PFSK-1 (cell line): ENCODE measurements at regions not wholly inside any gene's neighbourhood (a gene's known extent, or its start where the extent isn't known, plus 50 kb on each side); places are given as distances from the start of the nearest gene placed in this dataset.

Experiments used
- FOXP2 ChIP-seq: optimal IDR thresholded peaks from 2 replicates; pipeline ENCODE3; 2011; ENCODE audit warnings: borderline replicate concordance, control low read depth, inconsistent platforms; ENCODE audit not compliant: insufficient read depth; ENCODE audit errors: extremely low read length, extremely low read depth
- POLR2AphosphoS5 ChIP-seq: IDR thresholded peaks from 2 replicates; pipeline ENCODE4 v1.6.1; 2012; ENCODE audit warnings: low read depth, mild to moderate bottlenecking, control low read depth, low read length, moderate library complexity
- REST ChIP-seq, 2 experiments: IDR thresholded peaks; 2 replicates each; pipeline versions ENCODE4 v1.6.1 to v1.8.0; 2011 to 2012; ENCODE audit warnings: low read depth in 2 of 2, low read length in 2 of 2, control low read depth in 1 of 2, inconsistent platforms in 1 of 2, mild to moderate bottlenecking in 1 of 2, moderate library complexity in 1 of 2; ENCODE audit not compliant: insufficient read depth in 1 of 2
- SIN3A ChIP-seq: IDR thresholded peaks from 2 replicates; pipeline ENCODE4 v1.6.1; 2012; ENCODE audit warnings: mild to moderate bottlenecking, low read length, moderate library complexity, borderline replicate concordance; ENCODE audit not compliant: insufficient read depth
- TAF1 ChIP-seq: IDR thresholded peaks from 2 replicates; pipeline ENCODE4 v1.6.1; 2012; ENCODE audit warnings: low read length, control low read depth, borderline replicate concordance; ENCODE audit not compliant: insufficient read depth

- TF ChIP-seq REST (IDR thresholded peaks at IDR 0.05; ENCODE audit: insufficient read depth in 1 of 2, low read depth in 2 of 2, low read length in 2 of 2), result no peak
Observed at GRCh38 chr9:86885232-86885631, 62.1 kb downstream of the GAS1 start.

GRCh38 chr9:86876621-86877196 lies 70.6 kb downstream of the GAS1 start:
- TF ChIP-seq FOXP2 (no peak), SIN3A (no peak), TAF1 (no peak), POLR2AphosphoS5 (no peak), REST (IDR thresholded peaks at IDR 0.05; ENCODE audit: insufficient read depth in 1 of 2, low read depth in 2 of 2, low read length in 2 of 2) (no peak)

- no peak for TF ChIP-seq FOXP2
- TF ChIP-seq REST (IDR thresholded peaks at IDR 0.05; ENCODE audit: insufficient read depth in 1 of 2, low read depth in 2 of 2, low read length in 2 of 2), result no peak
- no peak for TF ChIP-seq TAF1
- TF ChIP-seq SIN3A, result no peak
Observed at GRCh38 chr9:86868616-86869015, 78.7 kb downstream of the GAS1 start.

- TF ChIP-seq REST (IDR thresholded peaks at IDR 0.05; ENCODE audit: insufficient read depth in 1 of 2, low read depth in 2 of 2, low read length in 2 of 2), result no peak
Observed at GRCh38 chr9:86867804-86868313, 79.4 kb downstream of the GAS1 start.

- TF ChIP-seq SIN3A (no peak), TAF1 (no peak), POLR2AphosphoS5 (no peak), FOXP2 (no peak)
Observed at GRCh38 chr9:86865952-86866351, 81.4 kb downstream of the GAS1 start.

- TF ChIP-seq SIN3A (no peak), POLR2AphosphoS5 (no peak), TAF1 (no peak), FOXP2 (no peak), REST (IDR thresholded peaks at IDR 0.05; ENCODE audit: insufficient read depth in 1 of 2, low read depth in 2 of 2, low read length in 2 of 2) (no peak)
Observed at GRCh38 chr9:86860006-86860405, 87.3 kb downstream of the GAS1 start.
